ENCODE measurements at regions not wholly inside any gene's neighbourhood (a gene's known extent, or its start where the extent isn't known, plus 50 kb on each side); places are given as distances from the start of the nearest gene placed in this dataset.

DNA sequence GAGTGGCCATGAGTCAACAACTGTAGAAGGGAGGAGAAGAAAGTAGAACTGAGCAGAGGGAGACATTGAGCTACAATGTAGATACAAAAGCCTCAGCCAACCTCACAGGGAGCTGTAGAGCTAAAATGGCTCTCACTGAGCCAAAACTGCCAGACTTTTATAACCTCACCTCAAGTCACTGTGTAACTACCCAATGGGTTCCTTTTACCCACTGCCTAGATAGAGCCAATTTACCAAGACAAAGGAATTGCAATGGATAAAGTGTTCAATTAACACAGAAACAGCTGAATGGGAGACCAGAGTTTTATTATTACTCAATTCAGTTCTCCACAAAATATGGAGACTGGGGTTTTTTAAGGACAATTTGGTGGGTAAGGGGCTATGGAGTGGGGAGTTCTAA, 938.9 kb upstream of the GRIA3 start:
- TF ChIP-seq, protein P1, sequence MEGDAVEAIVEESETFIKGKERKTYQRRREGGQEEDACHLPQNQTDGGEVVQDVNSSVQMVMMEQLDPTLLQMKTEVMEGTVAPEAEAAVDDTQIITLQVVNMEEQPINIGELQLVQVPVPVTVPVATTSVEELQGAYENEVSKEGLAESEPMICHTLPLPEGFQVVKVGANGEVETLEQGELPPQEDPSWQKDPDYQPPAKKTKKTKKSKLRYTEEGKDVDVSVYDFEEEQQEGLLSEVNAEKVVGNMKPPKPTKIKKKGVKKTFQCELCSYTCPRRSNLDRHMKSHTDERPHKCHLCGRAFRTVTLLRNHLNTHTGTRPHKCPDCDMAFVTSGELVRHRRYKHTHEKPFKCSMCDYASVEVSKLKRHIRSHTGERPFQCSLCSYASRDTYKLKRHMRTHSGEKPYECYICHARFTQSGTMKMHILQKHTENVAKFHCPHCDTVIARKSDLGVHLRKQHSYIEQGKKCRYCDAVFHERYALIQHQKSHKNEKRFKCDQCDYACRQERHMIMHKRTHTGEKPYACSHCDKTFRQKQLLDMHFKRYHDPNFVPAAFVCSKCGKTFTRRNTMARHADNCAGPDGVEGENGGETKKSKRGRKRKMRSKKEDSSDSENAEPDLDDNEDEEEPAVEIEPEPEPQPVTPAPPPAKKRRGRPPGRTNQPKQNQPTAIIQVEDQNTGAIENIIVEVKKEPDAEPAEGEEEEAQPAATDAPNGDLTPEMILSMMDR (IDR thresholded peaks at IDR 0.05; ENCODE audit: unreplicated experiment) = no peak
- Mint-ChIP-seq H3K4me3 (ENCODE audit: low read depth) (no peak overlapping the region), H3K27ac (no peak overlapping the region), H3K9me3 (ENCODE audit: low read depth) (peaks cover 3% of the 10 kb centered on the region), H3K27me3 (no peaks in the 10 kb centered on the region), H3K36me3 (ENCODE audit: insufficient read depth) (no peaks in the 10 kb centered on the region), H3K4me1 (ENCODE audit: low read depth) (peaks cover 3% of the 10 kb centered on the region)
- no peak for DNase-seq (ENCODE audit: low spot score, unreplicated experiment)

- DNase-seq (ENCODE audit: low spot score, unreplicated experiment) = no peak
- no peaks in the 10 kb centered on the region for H3K27me3 Mint-ChIP-seq
- H3K4me1 Mint-ChIP-seq (ENCODE audit: low read depth) = no peaks in the 10 kb centered on the region
- H3K36me3 Mint-ChIP-seq (ENCODE audit: insufficient read depth) = no peaks in the 10 kb centered on the region
- TF ChIP-seq, protein P1 (IDR thresholded peaks at IDR 0.05; ENCODE audit: unreplicated experiment) = no peak
- H3K27ac Mint-ChIP-seq = no peak overlapping the region
- H3K9me3 Mint-ChIP-seq (ENCODE audit: low read depth) = peaks cover 3% of the 10 kb centered on the region
- no peak overlapping the region for H3K4me3 Mint-ChIP-seq (ENCODE audit: low read depth)
Measured at GRCh38 chrX:122245943-122246342, 938.1 kb upstream of the GRIA3 start.

- no peak overlapping the region for H3K27ac Mint-ChIP-seq
- H3K9me3 Mint-ChIP-seq (ENCODE audit: low read depth) = peaks cover 3% of the 10 kb centered on the region
- H3K36me3 Mint-ChIP-seq (ENCODE audit: insufficient read depth) = no peaks in the 10 kb centered on the region
- no peak overlapping the region for H3K4me3 Mint-ChIP-seq (ENCODE audit: low read depth)
- no peak for DNase-seq (ENCODE audit: low spot score, unreplicated experiment)
- TF ChIP-seq, protein P1 (IDR thresholded peaks at IDR 0.05; ENCODE audit: unreplicated experiment) = no peak
- H3K27me3 Mint-ChIP-seq = no peaks in the 10 kb centered on the region
- no peaks in the 10 kb centered on the region for H3K4me1 Mint-ChIP-seq (ENCODE audit: low read depth)
Measured at GRCh38 chrX:122246937-122247336, 937.1 kb upstream of the GRIA3 start.

DNA sequence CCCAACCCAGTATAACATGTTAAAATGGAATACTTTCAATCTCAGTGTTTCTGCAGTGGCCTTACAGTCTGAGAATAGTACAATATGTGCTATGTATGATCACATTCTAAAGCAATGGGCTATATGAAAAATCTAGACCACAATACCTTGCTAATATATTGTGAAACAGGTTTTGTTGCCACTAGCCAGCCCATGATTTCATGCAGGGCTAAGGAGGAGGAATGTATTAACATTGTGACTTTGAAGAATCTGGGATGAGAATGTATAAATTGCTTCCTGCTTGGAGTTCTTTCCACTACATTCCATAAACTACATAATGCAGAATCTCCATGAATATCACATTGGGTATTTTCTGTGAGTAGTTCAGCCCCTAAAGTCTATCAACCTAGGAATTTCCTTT, 935.4 kb upstream of the GRIA3 start:
- Mint-ChIP-seq H3K36me3 (ENCODE audit: insufficient read depth) (no peaks in the 10 kb centered on the region), H3K4me3 (ENCODE audit: low read depth) (no peak overlapping the region), H3K4me1 (ENCODE audit: low read depth) (no peaks in the 10 kb centered on the region), H3K27me3 (no peaks in the 10 kb centered on the region), H3K9me3 (ENCODE audit: low read depth) (peaks cover 3% of the 10 kb centered on the region), H3K27ac (no peak overlapping the region)
- DNase-seq (ENCODE audit: low spot score, unreplicated experiment) = no peak
- TF ChIP-seq, protein P1 (IDR thresholded peaks at IDR 0.05; ENCODE audit: unreplicated experiment) = no peak

GRCh38 chrX:122252454-122252853, 931.6 kb upstream of the GRIA3 start:
- TF ChIP-seq, protein P1 (IDR thresholded peaks at IDR 0.05; ENCODE audit: unreplicated experiment) = no peak
- no peak for DNase-seq (ENCODE audit: low spot score, unreplicated experiment)
- Mint-ChIP-seq H3K9me3 (ENCODE audit: low read depth) (peaks cover 4% of the 10 kb centered on the region), H3K27ac (no peak overlapping the region), H3K4me1 (ENCODE audit: low read depth) (no peaks in the 10 kb centered on the region), H3K27me3 (no peaks in the 10 kb centered on the region), H3K36me3 (ENCODE audit: insufficient read depth) (no peaks in the 10 kb centered on the region), H3K4me3 (ENCODE audit: low read depth) (no peak overlapping the region)

All from progenitor cell of endocrine pancreas (in vitro differentiated cells).